H1 (cell line): ENCODE measurements at regions not wholly inside any gene's neighbourhood (a gene's known extent, or its start where the extent isn't known, plus 50 kb on each side); places are given as distances from the start of the nearest gene placed in this dataset.

Source experiments
- CHD2 ChIP-seq: IDR thresholded peaks from 2 replicates; pipeline ENCODE4 v1.6.1; 2012; ENCODE audit warnings: low read length, improper control_type of control experiment
- CREB1 ChIP-seq: IDR thresholded peaks from 2 replicates; pipeline ENCODE4 v1.6.1; 2012; ENCODE audit warnings: inconsistent platforms
- EP300 ChIP-seq, 2 experiments: IDR thresholded peaks; 1 replicate in 1 of 2; 2 replicates in 1 of 2; pipeline ENCODE4 v1.6.1; 2011 to 2012; ENCODE audit warnings: low read depth in 2 of 2, low read length in 2 of 2, mild to moderate bottlenecking in 2 of 2, borderline replicate concordance in 1 of 2, inconsistent platforms in 1 of 2, moderate library complexity in 1 of 2
- GABPA ChIP-seq: IDR thresholded peaks from 2 replicates; pipeline ENCODE4 v1.6.1; 2011; ENCODE audit warnings: mild to moderate bottlenecking, low read length, moderate library complexity, borderline replicate concordance; ENCODE audit not compliant: insufficient read depth
- JUN ChIP-seq: IDR thresholded peaks from 2 replicates; pipeline ENCODE4 v1.6.1; 2011; ENCODE audit warnings: low read depth, mild to moderate bottlenecking, improper control_type of control experiment, low read length
- KDM1A ChIP-seq: fragments of 200-600, 300-600 bp; sonication (generic); IDR thresholded peaks from 2 replicates; pipeline ENCODE4 v1.7.1; 2016; ENCODE audit warnings: mild to moderate bottlenecking, low read length, borderline replicate concordance
- POLR2A ChIP-seq, 2 experiments: IDR thresholded peaks; 1 replicate in 1 of 2; 2 replicates in 1 of 2; pipeline ENCODE4 v1.6.1; 2011; ENCODE audit warnings: low read depth in 2 of 2, low read length in 2 of 2, mild to moderate bottlenecking in 2 of 2; ENCODE audit errors: control extremely low read depth in 1 of 2
- POLR2AphosphoS5 ChIP-seq: IDR thresholded peaks from 2 replicates; pipeline ENCODE4 v1.6.1; 2011; ENCODE audit warnings: low read depth, low read length
- SIN3A ChIP-seq, 2 experiments: IDR thresholded peaks in 1 of 2; conservative IDR thresholded peaks in 1 of 2; 2 replicates each; pipeline ENCODE4 v1.6.1; 2011 to 2012; ENCODE audit warnings: low read length in 2 of 2, improper control_type of control experiment in 1 of 2, low read depth in 1 of 2, mild to moderate bottlenecking in 1 of 2
- TF ChIP-seq, protein P1 (sequence below), 3 experiments: IDR thresholded peaks; 1 replicate in 2 of 3; 2 replicates in 1 of 3; pipeline versions ENCODE4 v1.5.1 to v1.6.1; 2011; ENCODE audit warnings: low read length in 3 of 3, mild to moderate bottlenecking in 3 of 3, inconsistent platforms in 2 of 3, low read depth in 1 of 3, moderate library complexity in 1 of 3; ENCODE audit not compliant: insufficient read depth in 1 of 3; ENCODE audit errors: control extremely low read depth in 1 of 3

GRCh38 chr5:111627862-111628261 is 115.5 kb upstream of the STARD4 start:
- TF ChIP-seq POLR2AphosphoS5 (no peak), CHD2 (no peak), SIN3A (conservative IDR thresholded peaks at IDR 0.05 in 1 of 2, IDR thresholded peaks at IDR 0.05 in 1 of 2; ENCODE audit: low read depth in 1 of 2, low read length in 2 of 2) (no peak), EP300 (IDR thresholded peaks at IDR 0.05; ENCODE audit: borderline replicate concordance in 1 of 2, low read depth in 2 of 2, low read length in 2 of 2) (no peak), POLR2A (IDR thresholded peaks at IDR 0.05; ENCODE audit: control extremely low read depth in 1 of 2, low read depth in 2 of 2, low read length in 2 of 2) (no peak), CREB1 (no peak), JUN (no peak), KDM1A (no peak), GABPA (no peak)
- TF ChIP-seq, protein P1, sequence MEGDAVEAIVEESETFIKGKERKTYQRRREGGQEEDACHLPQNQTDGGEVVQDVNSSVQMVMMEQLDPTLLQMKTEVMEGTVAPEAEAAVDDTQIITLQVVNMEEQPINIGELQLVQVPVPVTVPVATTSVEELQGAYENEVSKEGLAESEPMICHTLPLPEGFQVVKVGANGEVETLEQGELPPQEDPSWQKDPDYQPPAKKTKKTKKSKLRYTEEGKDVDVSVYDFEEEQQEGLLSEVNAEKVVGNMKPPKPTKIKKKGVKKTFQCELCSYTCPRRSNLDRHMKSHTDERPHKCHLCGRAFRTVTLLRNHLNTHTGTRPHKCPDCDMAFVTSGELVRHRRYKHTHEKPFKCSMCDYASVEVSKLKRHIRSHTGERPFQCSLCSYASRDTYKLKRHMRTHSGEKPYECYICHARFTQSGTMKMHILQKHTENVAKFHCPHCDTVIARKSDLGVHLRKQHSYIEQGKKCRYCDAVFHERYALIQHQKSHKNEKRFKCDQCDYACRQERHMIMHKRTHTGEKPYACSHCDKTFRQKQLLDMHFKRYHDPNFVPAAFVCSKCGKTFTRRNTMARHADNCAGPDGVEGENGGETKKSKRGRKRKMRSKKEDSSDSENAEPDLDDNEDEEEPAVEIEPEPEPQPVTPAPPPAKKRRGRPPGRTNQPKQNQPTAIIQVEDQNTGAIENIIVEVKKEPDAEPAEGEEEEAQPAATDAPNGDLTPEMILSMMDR (IDR thresholded peaks at IDR 0.05; ENCODE audit: control extremely low read depth in 1 of 3, insufficient read depth in 1 of 3, low read depth in 1 of 3, low read length in 3 of 3) = no peak
